Cerebellar cortex (tissue), 1 donor: ENCODE measurements at regions not wholly inside any gene's neighbourhood (a gene's known extent, or its start where the extent isn't known, plus 50 kb on each side); places are given as distances from the start of the nearest gene placed in this dataset.

Experiments
- DNase-seq: peaks from one replicate; pipeline ENCODE4 v3.0.0-alpha.2; 2015; ENCODE audit warnings: low spot score

GRCh38 chrX:116226665-116227484 lies 56.3 kb downstream of the AGTR2 start:
- no peak for DNase-seq

DNA sequence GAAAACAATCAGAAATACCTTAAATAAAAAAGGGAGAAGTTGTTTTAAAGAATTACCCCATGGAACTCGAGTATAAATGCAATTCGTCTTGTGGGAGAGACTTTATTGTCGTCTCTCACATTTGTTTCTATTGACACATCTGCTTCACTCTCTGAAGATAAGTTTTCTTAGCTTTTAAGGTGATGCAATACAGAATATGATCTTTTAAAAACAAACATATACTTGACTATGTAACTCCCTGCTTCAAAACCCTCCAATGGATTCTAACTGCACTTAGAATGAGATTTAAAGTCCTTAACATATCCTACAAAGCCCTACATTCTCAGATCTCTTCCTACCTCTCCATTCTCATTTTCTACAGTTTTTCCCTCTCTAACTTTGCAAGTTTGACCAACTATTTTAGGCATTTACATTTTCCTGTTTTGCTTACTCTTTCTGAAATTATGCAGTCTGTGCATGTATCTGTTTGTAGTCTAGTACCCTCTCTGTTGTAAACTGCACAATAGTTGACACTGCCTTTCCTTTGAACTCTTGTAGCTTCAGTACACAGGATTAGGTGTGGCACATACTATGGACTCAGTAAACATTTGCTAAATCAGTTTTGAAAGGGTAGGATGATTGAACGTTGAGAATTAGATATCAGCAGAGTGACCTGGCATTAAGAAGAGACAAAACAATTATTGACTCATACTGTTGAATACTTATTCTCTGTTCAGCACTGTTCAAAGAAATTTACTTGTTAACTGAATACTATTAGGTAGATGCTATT lies 59.8 kb downstream of the AGTR2 start:
- no peak for DNase-seq

GRCh38 chrX:116232833-116233232 lies 62.3 kb downstream of the AGTR2 start:
- no peak for DNase-seq

DNA sequence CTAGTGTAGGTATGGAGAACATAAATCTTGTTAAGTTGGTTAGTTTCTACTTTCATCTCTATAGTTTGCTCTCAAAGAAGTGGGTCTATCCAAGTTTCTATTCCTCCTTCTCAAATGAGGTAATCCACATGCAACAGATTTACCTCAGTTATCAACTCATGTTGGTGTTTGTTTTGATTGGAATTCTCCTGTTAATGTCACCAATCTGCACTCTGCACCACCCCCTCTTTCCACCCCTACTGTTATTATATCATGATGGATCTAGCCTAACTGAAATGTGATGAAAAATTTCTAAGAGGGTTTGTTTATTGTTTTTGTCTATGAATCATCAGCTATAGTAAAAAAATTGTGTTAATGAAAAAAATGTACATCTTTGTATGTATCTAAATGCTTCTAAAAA lies 66.1 kb downstream of the AGTR2 start:
- DNase-seq: no peak

- DNase-seq: no peak
These were observed 67.5 kb downstream of the AGTR2 start for GRCh38 chrX:116238093-116238492.

DNA sequence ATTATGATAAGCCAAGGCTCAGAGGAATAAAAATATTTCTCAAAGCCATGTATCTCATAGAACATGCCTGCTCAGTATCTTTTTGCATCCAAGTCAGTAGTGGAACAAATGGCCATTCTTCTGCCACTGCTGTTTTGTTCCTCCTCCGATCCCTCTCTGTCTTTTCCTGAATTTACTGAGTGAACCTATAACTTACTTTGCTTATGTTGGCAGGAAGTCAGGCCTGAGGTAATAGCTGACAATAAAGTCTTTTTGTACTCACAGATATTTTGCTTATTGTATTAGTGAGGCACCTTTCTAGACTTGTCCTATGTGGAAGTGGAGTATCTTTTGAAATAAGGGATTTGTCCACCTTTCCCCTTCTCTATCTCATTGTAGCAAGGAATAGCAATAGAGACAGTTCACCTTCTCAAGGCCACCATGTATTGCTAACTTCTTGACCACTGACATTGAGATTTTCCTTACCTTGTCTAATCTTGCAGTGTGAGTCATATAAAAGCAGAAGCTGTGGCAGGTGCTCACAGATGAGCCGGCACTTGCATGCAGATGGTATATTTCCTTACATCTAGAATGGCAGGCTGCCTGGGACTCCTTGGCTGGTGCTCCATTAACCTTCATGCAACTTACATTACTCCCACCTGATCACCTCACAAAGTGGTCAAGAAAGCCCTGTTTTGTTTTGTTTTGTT lies 68.2 kb downstream of the AGTR2 start:
- no peak for DNase-seq

DNA sequence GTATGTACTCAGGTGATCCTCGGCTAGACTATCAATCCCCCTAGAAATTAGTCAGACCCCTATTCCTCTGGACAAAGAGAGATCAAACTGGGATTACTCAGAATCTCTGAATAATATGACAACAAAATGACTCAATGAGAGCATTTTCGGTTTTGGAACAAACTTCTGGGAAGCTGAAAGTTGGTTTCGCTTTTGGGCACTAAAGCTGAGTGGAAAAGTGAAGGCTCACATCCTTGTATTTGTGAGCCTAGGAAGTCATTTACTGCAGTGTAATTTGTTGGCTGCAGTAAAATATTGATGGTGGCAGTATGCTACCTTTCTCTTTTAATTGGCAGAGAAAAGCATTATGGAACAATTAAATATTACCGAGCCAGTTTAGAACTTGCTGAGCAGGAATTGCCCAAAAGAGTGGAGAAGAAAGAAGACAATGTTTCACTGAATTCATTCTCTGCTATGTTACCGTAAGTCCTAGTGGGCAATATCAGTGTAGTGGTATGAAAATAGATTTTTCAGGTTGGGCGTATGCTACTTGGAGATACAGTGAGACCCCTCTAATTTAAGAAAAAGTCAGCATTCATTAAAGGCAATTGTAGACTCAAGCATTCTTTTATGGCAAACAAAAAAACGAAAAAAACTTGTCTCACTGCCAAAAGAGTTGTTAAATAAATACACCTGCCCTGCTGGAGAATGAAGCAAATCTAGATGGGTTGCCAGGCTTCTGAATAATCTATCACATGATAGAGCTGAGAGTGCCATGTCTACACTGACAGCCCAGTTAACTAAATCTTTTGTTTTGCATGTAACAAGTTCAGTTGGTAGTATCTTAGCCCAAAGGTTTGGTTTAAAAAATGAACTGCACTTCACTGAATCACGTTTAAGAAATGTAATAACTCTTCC lies 69.6 kb downstream of the AGTR2 start:
- DNase-seq: no peak

DNA sequence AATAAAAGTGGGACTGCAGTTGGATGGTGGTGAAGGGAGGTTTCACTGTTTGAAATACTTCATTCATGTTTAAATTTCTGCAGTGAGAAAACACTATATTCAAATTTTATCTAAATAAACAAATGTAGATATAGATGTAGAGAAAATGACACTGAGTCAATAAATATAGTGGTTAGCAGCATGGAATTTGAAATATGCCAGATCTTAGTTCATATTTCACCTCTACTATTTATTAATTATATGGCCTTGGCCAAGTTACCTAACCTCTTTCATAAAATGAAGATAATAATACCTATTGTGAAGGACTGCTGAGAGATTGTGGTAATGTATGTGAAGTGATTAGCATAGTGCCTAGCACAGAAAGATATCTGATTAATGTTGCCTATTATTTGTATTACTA lies 70.5 kb downstream of the AGTR2 start:
- DNase-seq: no peak

GRCh38 chrX:116243039-116243438 lies 72.5 kb downstream of the AGTR2 start:
- DNase-seq: no peak

DNA sequence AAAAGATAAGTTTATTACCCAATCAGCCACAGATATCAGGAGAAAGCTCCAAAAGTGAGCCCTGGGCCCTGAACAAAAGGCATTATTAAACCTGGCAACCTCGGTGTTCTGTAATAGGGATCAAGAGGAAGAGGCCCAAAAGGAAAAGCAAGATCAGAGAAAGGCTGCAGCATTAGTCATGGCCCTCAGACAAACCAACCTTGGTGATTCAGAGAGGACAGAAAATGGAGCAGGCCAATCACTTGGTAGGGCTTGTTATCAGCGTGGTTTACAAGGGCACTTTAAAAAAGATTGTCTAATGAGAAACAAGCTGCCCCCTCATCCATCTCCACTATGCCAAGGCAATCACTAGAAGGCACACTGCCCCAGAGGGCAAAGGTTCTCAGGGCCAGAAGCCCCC lies 75.7 kb downstream of the AGTR2 start:
- DNase-seq: no peak

- no peak for DNase-seq
These were observed 97.0 kb downstream of the AGTR2 start for GRCh38 chrX:116267511-116268040.

DNA sequence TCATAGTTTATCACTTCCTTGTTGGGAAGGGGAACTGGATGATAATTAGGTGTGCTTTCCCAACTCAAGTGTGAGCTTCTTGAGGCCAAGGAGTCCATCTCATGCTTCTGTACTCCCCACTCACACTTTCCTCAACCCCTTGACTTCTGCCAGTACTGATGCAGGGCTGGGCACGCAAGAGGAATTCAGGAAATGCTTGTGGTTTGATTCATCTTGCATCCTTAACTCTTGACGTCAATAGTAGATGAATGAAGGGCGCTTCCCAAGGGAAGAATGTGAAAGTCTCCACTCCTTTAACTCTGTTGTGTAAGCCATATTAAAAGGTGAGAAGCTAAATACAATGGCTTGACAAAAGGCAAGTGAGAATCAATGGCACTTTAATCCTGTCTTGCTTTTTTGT lies 101.8 kb downstream of the AGTR2 start:
- DNase-seq: no peak

- DNase-seq: no peak
These were observed 102.3 kb downstream of the AGTR2 start for GRCh38 chrX:116272861-116273260.

GRCh38 chrX:116276261-116276660 lies 105.7 kb downstream of the AGTR2 start:
- no peak for DNase-seq

- DNase-seq: no peak
These were observed 107.0 kb downstream of the AGTR2 start for GRCh38 chrX:116277351-116278225.

- no peak for DNase-seq
These were observed 108.3 kb downstream of the AGTR2 start for GRCh38 chrX:116278826-116279225.

DNA sequence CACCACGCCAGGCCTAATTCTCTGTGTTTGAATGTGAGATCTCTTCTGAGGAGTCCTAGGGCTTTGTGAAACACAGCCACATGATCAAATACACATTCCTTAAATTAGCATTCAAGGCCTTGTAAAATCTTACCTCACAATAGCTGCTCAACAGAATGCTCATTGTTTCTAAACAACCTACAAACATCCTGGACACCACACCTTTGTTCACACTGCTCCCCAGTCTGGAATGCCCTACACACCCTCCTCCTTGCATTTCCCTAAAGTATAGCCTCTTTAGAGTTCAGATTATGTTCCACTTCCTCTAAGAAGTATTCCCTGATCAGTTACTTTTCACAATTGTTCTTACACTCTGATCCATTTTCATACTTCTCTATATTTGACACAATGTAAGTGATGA lies 110.6 kb downstream of the AGTR2 start:
- DNase-seq: no peak

GRCh38 chrX:116282751-116283150 lies 112.2 kb downstream of the AGTR2 start:
- DNase-seq: no peak

DNA sequence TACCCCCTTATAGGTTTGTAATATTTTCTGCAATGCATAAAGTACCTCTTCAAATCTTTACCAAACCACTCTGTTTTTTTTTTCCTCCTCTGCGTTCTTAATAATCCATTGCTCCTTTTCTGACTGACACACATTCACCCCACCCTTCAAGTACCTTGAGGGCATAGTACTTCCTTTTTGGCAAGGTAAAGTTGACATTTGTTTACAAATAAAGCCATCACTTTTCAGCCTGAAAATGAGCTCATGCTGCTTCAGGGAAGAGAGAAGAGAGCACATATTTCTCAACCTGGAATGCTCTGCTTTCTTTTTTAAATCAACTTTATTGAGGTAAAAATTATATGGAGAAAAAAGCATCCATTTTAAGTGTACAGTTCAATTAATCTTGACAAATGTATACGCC lies 113.9 kb downstream of the AGTR2 start:
- no peak for DNase-seq

GRCh38 chrX:116285501-116285900 lies 115.0 kb downstream of the AGTR2 start:
- DNase-seq: no peak

DNA sequence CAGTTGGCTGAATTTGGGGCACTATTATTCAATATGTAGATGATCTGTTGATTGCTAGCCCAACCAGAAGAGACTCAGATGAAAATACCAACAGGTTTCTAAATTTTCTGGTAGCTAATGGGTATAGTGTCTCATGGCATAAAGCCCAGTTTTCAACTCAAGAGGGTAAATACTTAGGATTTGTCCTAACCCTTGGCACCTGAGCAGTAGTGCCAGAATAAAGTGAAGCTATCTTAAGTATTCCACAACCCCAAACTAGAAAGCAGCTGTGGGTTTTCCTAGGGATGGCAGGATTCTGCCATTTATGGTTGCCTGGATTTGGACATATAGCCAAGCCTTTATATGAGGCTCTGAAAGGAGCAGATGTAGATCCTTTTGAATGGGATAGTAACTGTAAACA lies 119.0 kb downstream of the AGTR2 start:
- DNase-seq: no peak
